Endothelial cell of umbilical vein (primary cell): ENCODE measurements at regions not wholly inside any gene's neighbourhood (a gene's known extent, or its start where the extent isn't known, plus 50 kb on each side); places are given as distances from the start of the nearest gene placed in this dataset.

ENCODE experiments used
- EZH2 ChIP-seq: IDR thresholded peaks from 2 replicates; pipeline ENCODE4 v1.6.1; 2012; ENCODE audit warnings: borderline replicate concordance, low read depth, mild to moderate bottlenecking, moderate library complexity, low read length, inconsistent platforms; ENCODE audit not compliant: severe bottlenecking
- FOS ChIP-seq: IDR thresholded peaks from 2 replicates; pipeline ENCODE4 v1.6.1; 2011; ENCODE audit warnings: mild to moderate bottlenecking, low read length, moderate library complexity, borderline replicate concordance; ENCODE audit not compliant: insufficient read depth
- JUN ChIP-seq: IDR thresholded peaks from 2 replicates; pipeline ENCODE4 v1.6.1; 2011; ENCODE audit warnings: borderline replicate concordance, low read depth; ENCODE audit not compliant: insufficient read length, insufficient read depth
- POLR2A ChIP-seq: IDR thresholded peaks from 2 replicates; pipeline ENCODE4 v1.6.1; 2012; ENCODE audit warnings: low read depth, mild to moderate bottlenecking, control low read depth, low read length
- POLR2AphosphoS5 ChIP-seq: IDR thresholded peaks from 2 replicates; pipeline ENCODE4 v1.6.1; 2012; ENCODE audit warnings: low read depth, mild to moderate bottlenecking, control low read depth, low read length, moderate library complexity; ENCODE audit not compliant: insufficient read depth
- TF ChIP-seq, protein P1 (sequence below), 2 donors: IDR thresholded peaks; 1 replicate in 1 of 2; 2 replicates in 1 of 2; pipeline ENCODE4 v1.5.1; 2011; ENCODE audit warnings: low read length in 2 of 2, mild to moderate bottlenecking in 2 of 2, moderate library complexity in 2 of 2, control low read depth in 1 of 2, inconsistent platforms in 1 of 2, low read depth in 1 of 2; ENCODE audit not compliant: insufficient read depth in 1 of 2; ENCODE audit errors: extremely low read depth in 1 of 2
- TF ChIP-seq, protein P2 (sequence below): IDR thresholded peaks from 2 replicates; pipeline ENCODE4 v1.6.1; 2011; ENCODE audit not compliant: insufficient read depth, insufficient read length

DNA sequence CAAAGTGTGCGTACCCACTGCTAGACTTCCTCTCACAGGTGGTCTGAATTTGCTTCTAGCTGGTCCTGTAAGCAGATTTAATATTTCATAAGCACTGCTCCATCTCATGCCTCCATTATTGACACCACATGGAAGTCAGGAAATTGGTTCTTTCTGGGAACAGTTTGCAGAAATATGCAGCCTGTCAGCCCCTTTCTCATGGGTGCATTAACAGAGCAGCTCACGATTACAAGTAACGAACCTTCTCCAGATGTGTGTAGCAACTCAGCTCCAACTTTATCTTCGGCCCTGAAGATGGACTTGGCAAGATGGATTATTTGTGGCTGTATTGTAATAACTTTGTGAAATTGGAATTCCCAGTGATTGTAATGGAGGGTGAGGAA, 214.5 kb upstream of the DDHD1 start:
- TF ChIP-seq POLR2AphosphoS5, result no peak
- TF ChIP-seq, protein P1, sequence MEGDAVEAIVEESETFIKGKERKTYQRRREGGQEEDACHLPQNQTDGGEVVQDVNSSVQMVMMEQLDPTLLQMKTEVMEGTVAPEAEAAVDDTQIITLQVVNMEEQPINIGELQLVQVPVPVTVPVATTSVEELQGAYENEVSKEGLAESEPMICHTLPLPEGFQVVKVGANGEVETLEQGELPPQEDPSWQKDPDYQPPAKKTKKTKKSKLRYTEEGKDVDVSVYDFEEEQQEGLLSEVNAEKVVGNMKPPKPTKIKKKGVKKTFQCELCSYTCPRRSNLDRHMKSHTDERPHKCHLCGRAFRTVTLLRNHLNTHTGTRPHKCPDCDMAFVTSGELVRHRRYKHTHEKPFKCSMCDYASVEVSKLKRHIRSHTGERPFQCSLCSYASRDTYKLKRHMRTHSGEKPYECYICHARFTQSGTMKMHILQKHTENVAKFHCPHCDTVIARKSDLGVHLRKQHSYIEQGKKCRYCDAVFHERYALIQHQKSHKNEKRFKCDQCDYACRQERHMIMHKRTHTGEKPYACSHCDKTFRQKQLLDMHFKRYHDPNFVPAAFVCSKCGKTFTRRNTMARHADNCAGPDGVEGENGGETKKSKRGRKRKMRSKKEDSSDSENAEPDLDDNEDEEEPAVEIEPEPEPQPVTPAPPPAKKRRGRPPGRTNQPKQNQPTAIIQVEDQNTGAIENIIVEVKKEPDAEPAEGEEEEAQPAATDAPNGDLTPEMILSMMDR (IDR thresholded peaks at IDR 0.05; ENCODE audit: extremely low read depth in 1 of 2, insufficient read depth in 1 of 2, low read depth in 1 of 2, low read length in 2 of 2), result no peak
- no peak for TF ChIP-seq POLR2A
- no peak for TF ChIP-seq EZH2
- TF ChIP-seq, protein P2, sequence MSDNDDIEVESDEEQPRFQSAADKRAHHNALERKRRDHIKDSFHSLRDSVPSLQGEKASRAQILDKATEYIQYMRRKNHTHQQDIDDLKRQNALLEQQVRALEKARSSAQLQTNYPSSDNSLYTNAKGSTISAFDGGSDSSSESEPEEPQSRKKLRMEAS, result no peak
- TF ChIP-seq JUN, result no peak
- no peak for TF ChIP-seq FOS
